A673 (cell line): ENCODE measurements at regions not wholly inside any gene's neighbourhood (a gene's known extent, or its start where the extent isn't known, plus 50 kb on each side); places are given as distances from the start of the nearest gene placed in this dataset.

Experiments used
- BruUV-seq: library from RNA; stranded (reverse); fragments of 400-500 nt; replicated peaks from 2 replicates; lab custom pipeline; 2021; lab: Mats Ljungman, UMichigan
- CTCF ChIA-PET: fragments of 300-600 bp; sonication (Branson Sonifier 250); formaldehyde crosslinking; loops from one replicate; lab custom pipeline; 2022; ENCODE audit warnings: antibody characterized with exemption; lab: Charles Lee
- POLR2A ChIA-PET: fragments of 300-600 bp; sonication (Branson Sonifier 250); formaldehyde crosslinking; loops from one replicate; lab custom pipeline; 2022; ENCODE audit warnings: antibody characterized with exemption; ENCODE audit not compliant: low non-redundant PET; lab: Charles Lee
- DNase-seq: peaks from one replicate; pipeline ENCODE4 v3.0.0-alpha.2; 2015; ENCODE audit warnings: low spot score
- H3K27ac ChIP-seq: fragments of 200-600 bp; sonication (generic); 2 replicates; pipeline ENCODE4 v1.5.1; 2016; ENCODE audit warnings: mixed run types, low read depth, mild to moderate bottlenecking, mixed read lengths, antibody characterized with exemption, low read length; ENCODE audit not compliant: poor library complexity, severe bottlenecking
- H3K27me3 ChIP-seq: fragments of 200-600 bp; sonication (generic); replicated peaks from 2 replicates; pipeline ENCODE4 v1.6.1; 2017; ENCODE audit warnings: mixed run types, low read depth, mild to moderate bottlenecking, mixed read lengths, antibody characterized with exemption, low read length; ENCODE audit not compliant: insufficient read depth, poor library complexity
- H3K36me3 ChIP-seq: fragments of 200-600 bp; sonication (generic); 2 replicates; pipeline ENCODE4 v1.6.1; 2016; ENCODE audit warnings: mixed run types, mild to moderate bottlenecking, mixed read lengths, antibody characterized with exemption, low read length; ENCODE audit not compliant: insufficient read depth, poor library complexity, severe bottlenecking
- H3K4me1 ChIP-seq: fragments of 200-600 bp; sonication (generic); 2 replicates; pipeline ENCODE4 v1.6.1; 2017; ENCODE audit warnings: mixed run types, mild to moderate bottlenecking, mixed read lengths, antibody characterized with exemption, low read length; ENCODE audit not compliant: insufficient read depth, poor library complexity, severe bottlenecking
- H3K4me3 ChIP-seq: fragments of 200-600 bp; sonication (generic); 2 replicates; pipeline ENCODE4 v1.5.1; 2016; ENCODE audit warnings: low read depth, mixed run types, mild to moderate bottlenecking, mixed read lengths, low read length; ENCODE audit not compliant: poor library complexity, severe bottlenecking
- H3K9me3 ChIP-seq: fragments of 200-600 bp; sonication (generic); 2 replicates; pipeline ENCODE4 v1.6.1; 2016; ENCODE audit warnings: mixed run types, low read depth, mild to moderate bottlenecking, mixed read lengths, antibody characterized with exemption, low read length; ENCODE audit not compliant: poor library complexity, severe bottlenecking
- CTCF ChIP-seq: fragments of 300-800, 200-600 bp; sonication (generic); conservative IDR thresholded peaks from 2 replicates; pipeline ENCODE4 v1.5.1; 2017; ENCODE audit warnings: low read depth, mild to moderate bottlenecking, antibody characterized with exemption, low read length, moderate library complexity, mixed read lengths
- EZH2 ChIP-seq: fragments of 200-600 bp; sonication (generic); IDR thresholded peaks from 2 replicates; pipeline ENCODE4 v1.6.1; 2017; ENCODE audit warnings: borderline replicate concordance, low read depth, mild to moderate bottlenecking, mixed read lengths, antibody characterized with exemption, low read length; ENCODE audit not compliant: poor library complexity, severe bottlenecking
- intact Hi-C: fragments of 100-400 bp; cut with micrococcal nuclease; formaldehyde crosslinking; loops from one replicate; pipeline ENCODE4 v1.10.0; 2022; ENCODE audit not compliant: unreplicated experiment

GRCh38 chr2:64338108-64338507 lies 115.9 kb upstream of the LGALSL start:
- intact Hi-C loops, result loop anchor here (10.0 kb wide), 1 partner anchor 1237 kb away; no protein-coding TSS in a partner anchor
- TF ChIP-seq CTCF, result no peak
- TF ChIP-seq EZH2, result no peak
- POLR2A ChIA-PET, result no interaction called here
- no TSS peak for BruUV-seq
- no peak overlapping the region for H3K4me3 ChIP-seq
- no peak overlapping the region for H3K27ac ChIP-seq
- no peaks in the 10 kb centered on the region for H3K36me3 ChIP-seq
- H3K27me3 ChIP-seq, result no peaks in the 10 kb centered on the region
- H3K4me1 ChIP-seq, result no peaks in the 10 kb centered on the region
- H3K9me3 ChIP-seq, result no peaks in the 10 kb centered on the region
- CTCF ChIA-PET, result no interaction called here
- no peak for DNase-seq

GRCh38 chr2:64338910-64339500 lies 115.0 kb upstream of the LGALSL start:
- BruUV-seq, result no TSS peak
- no peaks in the 10 kb centered on the region for H3K9me3 ChIP-seq
- peak; percentile 33 for DNase-seq
- POLR2A ChIA-PET, result no interaction called here
- no peak overlapping the region for H3K4me3 ChIP-seq
- no peak overlapping the region for H3K27ac ChIP-seq
- no peaks in the 10 kb centered on the region for H3K4me1 ChIP-seq
- H3K36me3 ChIP-seq, result no peaks in the 10 kb centered on the region
- intact Hi-C loops, result loop anchor here (10.0 kb wide), 1 partner anchor 1236 kb away; no protein-coding TSS in a partner anchor
- TF ChIP-seq CTCF (no peak), EZH2 (no peak)
- CTCF ChIA-PET, result no interaction called here
- no peaks in the 10 kb centered on the region for H3K27me3 ChIP-seq

GRCh38 chr2:64341461-64341860 lies 112.5 kb upstream of the LGALSL start:
- intact Hi-C loops, result no loop called here

More at GRCh38 chr2:64341461-64341860, 112.5 kb upstream of the LGALSL start:
- no peak for DNase-seq
- Histone ChIP-seq H3K27ac (no peak overlapping the region), H3K4me3 (no peak overlapping the region), H3K4me1 (no peaks in the 10 kb centered on the region), H3K9me3 (no peaks in the 10 kb centered on the region), H3K36me3 (no peaks in the 10 kb centered on the region), H3K27me3 (no peaks in the 10 kb centered on the region)
- no TSS peak for BruUV-seq
- CTCF ChIA-PET, result no interaction called here
- TF ChIP-seq CTCF, result no peak
- TF ChIP-seq EZH2, result no peak
- POLR2A ChIA-PET, result no interaction called here
